ENCODE measurements at regions not wholly inside any gene's neighbourhood (a gene's known extent, or its start where the extent isn't known, plus 50 kb on each side); places are given as distances from the start of the nearest gene placed in this dataset.

DNA sequence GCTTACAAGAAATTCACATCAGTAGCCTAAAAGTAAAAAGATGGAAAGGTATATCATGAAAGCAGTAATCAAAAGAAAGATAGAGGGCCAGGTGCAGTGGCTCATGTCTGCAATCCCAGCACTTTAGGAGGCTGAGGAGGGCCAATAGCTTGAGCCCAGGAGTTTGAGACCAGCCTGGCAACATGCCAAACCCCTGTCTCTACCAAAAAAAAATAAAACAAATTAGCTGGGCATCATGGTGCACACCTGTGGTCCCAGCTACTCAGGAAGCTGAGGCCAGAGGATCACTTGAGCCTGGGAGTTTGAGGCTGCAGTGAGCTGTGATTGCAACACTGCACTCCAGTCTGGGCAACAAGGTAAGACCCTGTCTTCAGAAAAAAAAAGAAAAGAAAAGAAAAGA, 55.5 kb downstream of the GSPT2 start:
- DNase-seq (ENCODE audit: low read depth), result no peak

DNA sequence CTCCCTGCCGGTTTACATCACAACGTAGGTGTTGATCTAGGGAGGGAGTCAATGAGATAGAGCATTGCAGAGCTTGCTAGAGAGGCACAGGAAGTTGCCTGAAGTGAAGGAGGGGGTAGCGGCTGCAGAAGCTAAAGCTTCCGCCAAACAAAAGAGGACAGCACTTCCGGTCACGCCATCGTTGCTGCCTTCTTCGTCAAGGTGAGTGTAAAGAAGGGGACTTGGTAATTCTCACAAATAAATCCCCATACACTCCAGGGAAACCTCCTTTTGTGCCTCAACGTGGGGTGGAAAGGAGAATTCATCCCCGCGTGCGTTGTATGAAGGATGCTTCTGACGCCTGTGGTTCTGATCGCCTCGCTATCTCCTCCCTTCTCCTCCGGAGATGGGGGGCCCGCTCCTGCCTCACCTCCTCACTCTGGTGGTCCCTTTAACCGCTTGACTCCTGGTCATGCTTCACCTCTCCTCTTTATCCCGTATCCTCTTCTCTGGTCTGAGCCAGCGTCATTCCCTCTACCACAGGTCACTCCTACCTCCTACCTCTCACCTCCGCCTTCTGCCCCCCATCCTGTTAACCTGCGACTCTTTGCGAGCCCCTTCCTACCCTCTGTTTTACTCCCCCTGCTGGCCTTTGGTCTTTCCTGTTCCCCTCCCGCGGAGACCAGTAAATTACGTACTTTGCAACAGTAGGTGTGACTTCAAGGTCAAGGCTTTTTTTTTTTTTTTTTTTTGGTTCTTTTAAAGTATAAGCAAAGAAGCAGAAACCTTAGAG, 59.9 kb downstream of the GSPT2 start:
- peak; percentile 22 for DNase-seq (ENCODE audit: low read depth)

GRCh38 chrX:51803833-51804232, 60.6 kb downstream of the GSPT2 start:
- no peak for DNase-seq (ENCODE audit: low read depth)

DNA sequence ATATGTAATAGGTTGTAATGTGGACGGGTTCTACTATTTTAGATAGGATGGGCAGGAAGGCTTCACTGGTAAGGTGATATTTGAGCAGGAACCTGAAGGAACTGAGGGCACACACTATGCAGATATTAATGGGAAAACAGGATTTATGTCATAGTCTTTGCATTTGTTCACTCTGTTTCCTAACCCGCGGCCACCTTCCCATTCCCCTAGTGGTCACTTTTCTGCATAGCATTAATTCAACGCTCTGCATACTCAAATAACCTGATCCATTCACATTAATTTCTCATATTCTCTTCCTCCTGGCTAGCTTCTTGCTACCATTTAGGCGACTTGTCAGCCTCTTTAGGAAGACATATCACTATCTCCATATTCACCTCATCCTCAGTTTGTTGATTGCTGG, 61.5 kb downstream of the GSPT2 start:
- no peak for DNase-seq (ENCODE audit: low read depth)

- DNase-seq (ENCODE audit: low read depth), result no peak
Measured at GRCh38 chrX:51813886-51814460, 70.7 kb downstream of the GSPT2 start.

GRCh38 chrX:51824061-51824460, 69.4 kb upstream of the MAGED1 start:
- no peak for DNase-seq (ENCODE audit: low read depth)

DNA sequence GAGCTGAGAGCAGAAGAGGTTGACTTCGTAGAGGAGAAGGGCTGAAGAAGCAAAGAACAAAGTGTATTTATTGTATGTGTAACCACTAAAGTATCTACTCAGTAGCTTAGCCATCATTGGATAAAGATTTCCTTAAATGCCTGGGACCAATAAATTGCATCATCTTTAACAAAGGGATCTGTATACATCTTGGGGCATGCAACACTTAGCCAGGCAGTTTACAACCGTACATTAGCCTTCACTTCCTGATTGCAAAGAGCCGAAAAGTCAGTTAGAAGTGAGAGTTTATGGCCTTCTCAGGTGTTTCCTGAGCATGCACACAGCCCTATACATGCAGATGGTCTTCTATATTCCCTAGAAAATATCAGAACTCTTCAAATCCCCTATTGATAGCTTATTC, 68.0 kb upstream of the MAGED1 start:
- DNase-seq (ENCODE audit: low read depth), result no peak

DNA sequence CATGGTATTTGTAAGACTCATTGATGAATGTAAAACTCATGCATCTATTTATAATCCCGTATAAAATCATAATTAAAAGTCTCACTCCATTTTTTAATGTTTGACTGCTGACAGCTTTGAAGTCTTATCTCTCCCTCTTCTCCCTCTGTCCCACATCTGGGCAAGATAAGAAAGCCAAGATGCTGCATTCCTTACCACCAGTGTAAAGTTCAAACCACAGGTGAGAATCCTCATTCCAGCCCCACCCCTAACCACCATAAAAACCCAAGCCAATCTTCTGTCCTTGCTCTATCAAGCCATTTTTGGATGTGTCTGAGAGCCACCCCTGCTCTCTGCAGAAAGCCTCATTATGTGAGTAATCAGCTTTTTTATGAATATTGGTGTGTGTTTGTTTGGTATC, 59.3 kb upstream of the MAGED1 start:
- DNase-seq (ENCODE audit: low read depth), result no peak

DNA sequence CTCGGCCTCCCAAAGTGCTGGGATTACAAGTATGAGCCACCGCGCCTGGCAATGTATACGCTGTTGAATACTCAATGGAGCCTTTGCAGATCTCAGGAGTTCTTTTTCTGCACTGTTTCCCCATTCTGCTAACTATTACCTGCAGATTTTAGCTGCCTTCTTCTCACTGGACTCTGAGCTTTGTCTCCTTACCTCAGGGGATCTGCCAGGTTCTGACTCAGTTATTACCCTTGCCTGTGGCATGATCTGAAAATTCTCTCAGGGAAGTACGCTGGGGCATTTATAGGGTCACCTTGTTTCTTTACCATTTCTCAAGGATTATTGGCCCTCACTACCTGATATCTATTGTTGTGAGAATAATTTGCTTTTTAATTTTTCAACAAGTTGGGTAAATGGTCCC, 56.6 kb upstream of the MAGED1 start:
- no peak for DNase-seq (ENCODE audit: low read depth)

DNA sequence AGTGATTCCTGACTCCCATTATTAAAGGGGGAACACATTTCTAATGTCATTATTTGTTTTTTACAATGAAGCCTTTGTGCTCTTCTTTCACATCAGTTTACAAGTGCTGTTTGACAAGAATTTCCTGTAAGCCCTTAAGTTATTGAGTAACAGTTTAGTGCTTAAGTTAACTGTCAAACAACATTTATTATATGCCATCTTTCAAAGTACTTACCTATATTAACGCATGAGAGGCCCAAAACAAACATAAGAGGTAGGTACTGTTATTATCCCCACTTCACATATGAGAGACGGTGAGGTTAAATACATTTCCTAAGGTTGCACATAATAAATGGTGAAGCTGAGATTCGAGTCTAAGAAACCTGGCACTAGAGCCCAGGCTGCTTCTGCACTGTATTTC, 56.0 kb upstream of the MAGED1 start:
- DNase-seq (ENCODE audit: low read depth), result no peak

DNA sequence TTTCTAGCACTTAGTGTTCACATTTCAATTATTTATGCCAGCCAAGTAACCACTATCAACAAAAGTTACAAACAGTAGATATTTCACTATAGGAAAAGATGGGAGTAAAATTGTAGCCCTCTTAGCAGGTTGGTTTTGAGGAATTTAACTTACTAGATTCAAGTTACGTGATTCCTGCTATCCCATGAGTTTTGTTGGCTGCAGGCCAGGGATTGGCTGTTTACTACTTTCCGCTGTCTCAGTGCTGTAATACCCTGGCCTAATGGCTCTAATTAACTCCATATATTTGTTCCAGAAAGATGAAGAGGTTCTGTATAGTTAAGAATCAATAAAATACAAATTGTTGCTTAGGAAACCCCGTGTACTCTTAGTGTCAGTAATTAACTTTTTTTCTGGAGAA, 55.5 kb upstream of the MAGED1 start:
- no peak for DNase-seq (ENCODE audit: low read depth)

All from activated T-cell treated with anti-CD3 and anti-CD28 coated beads for 48 hours (primary cell).